ENCODE measurements at regions not wholly inside any gene's neighbourhood (a gene's known extent, or its start where the extent isn't known, plus 50 kb on each side); places are given as distances from the start of the nearest gene placed in this dataset.

DNA sequence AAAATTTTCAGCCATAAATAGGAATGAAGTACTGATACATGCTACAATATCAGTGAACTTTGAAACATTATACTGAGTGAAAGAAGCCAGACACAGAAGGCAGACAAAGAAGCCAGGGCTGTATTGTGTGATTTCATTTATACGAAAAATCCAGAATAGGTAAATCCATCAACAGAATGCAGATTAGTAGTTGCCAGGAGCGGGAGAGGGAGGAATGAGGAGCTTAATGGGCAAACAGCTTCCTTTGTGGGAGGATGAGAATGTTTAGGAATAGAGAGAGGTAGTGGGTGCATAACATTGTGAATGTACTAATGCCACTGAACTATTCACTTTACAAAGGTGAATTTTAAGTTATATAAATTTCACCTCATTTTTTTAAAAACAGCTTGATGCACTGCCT is 103.3 kb upstream of the SERTM1 start:
- Mint-ChIP-seq H3K9me3 (no peaks in the 10 kb centered on the region), H3K4me3 (no peak overlapping the region), H3K27ac (no peak overlapping the region), H3K27me3 (no peaks in the 10 kb centered on the region), H3K36me3 (no peaks in the 10 kb centered on the region), H3K4me1 (ENCODE audit: unreplicated experiment) (peaks cover 4% of the 10 kb centered on the region)
- DNase-seq (ENCODE audit: extremely low spot score, unreplicated experiment) = no peak
- TF ChIP-seq, protein P1, sequence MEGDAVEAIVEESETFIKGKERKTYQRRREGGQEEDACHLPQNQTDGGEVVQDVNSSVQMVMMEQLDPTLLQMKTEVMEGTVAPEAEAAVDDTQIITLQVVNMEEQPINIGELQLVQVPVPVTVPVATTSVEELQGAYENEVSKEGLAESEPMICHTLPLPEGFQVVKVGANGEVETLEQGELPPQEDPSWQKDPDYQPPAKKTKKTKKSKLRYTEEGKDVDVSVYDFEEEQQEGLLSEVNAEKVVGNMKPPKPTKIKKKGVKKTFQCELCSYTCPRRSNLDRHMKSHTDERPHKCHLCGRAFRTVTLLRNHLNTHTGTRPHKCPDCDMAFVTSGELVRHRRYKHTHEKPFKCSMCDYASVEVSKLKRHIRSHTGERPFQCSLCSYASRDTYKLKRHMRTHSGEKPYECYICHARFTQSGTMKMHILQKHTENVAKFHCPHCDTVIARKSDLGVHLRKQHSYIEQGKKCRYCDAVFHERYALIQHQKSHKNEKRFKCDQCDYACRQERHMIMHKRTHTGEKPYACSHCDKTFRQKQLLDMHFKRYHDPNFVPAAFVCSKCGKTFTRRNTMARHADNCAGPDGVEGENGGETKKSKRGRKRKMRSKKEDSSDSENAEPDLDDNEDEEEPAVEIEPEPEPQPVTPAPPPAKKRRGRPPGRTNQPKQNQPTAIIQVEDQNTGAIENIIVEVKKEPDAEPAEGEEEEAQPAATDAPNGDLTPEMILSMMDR (conservative IDR thresholded peaks at IDR 0.05) = no peak

DNA sequence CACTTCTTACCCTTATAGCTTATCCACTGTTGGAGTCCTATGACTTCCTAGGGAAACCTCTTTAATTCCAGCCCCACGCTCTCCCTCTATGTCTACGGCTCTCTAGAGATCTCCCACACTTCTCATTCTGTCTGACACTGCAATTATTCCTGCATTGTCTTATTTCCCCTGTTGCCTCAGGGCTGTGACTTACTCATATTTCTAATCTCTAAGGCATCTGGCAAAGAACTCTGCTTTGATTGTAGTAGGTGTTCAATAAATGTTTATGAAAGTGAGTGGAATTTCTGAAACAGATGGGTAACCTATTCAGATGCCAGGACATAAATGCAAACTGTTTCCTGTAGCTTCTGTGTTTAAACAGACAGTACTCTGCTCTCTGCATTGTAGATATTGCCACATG is 102.4 kb upstream of the SERTM1 start:
- Mint-ChIP-seq H3K9me3 (no peaks in the 10 kb centered on the region), H3K27me3 (no peaks in the 10 kb centered on the region), H3K36me3 (no peaks in the 10 kb centered on the region), H3K4me1 (ENCODE audit: unreplicated experiment) (peaks cover 4% of the 10 kb centered on the region), H3K4me3 (no peak overlapping the region), H3K27ac (no peak overlapping the region)
- DNase-seq (ENCODE audit: extremely low spot score, unreplicated experiment) = no peak
- TF ChIP-seq, protein P1 (conservative IDR thresholded peaks at IDR 0.05) = no peak

DNA sequence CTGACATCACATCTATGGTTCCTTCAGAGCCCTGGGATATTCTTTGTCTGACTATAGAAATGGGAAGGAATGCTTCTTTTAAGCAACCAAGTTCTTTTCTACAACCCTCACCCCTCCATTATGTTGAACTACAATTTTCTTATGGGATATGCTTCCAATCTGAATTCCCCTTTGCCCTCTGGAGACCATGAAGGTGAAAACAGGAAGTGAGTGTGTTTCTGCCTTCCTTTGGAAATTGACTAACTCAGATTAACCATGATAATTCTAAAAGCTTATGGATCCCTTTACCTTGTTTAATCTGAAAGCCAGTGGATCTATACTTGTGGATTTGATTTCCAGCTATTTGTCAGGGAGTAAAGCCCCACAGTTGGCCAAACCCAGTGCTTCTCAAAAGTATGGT is 90.8 kb upstream of the SERTM1 start:
- no peak for DNase-seq (ENCODE audit: extremely low spot score, unreplicated experiment)
- H3K36me3 Mint-ChIP-seq = no peaks in the 10 kb centered on the region
- peaks cover 3% of the 10 kb centered on the region for H3K9me3 Mint-ChIP-seq
- H3K27ac Mint-ChIP-seq = no peak overlapping the region
- no peaks in the 10 kb centered on the region for H3K4me1 Mint-ChIP-seq (ENCODE audit: unreplicated experiment)
- TF ChIP-seq, protein P1 (conservative IDR thresholded peaks at IDR 0.05) = no peak
- no peak overlapping the region for H3K4me3 Mint-ChIP-seq
- H3K27me3 Mint-ChIP-seq = peaks cover 8% of the 10 kb centered on the region

DNA sequence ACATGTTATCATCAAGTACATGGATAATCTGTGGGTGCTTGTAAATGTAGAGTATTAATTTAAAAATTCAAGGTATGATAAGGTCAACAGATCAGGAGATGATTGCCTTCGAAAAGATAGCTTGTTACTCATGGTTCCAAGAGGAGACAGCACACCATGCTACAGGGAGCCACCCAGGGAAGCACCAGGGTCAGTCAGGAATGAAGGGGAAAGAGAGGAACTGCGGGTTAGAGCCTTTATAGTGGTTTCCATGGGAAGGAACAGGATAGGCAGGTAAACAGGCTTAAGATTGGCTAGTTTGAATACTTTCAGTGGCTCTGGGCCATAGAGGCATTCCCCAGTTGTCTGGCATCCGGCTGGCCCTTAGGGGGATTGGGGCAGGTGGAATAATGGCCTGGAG is 74.2 kb upstream of the SERTM1 start:
- no peaks in the 10 kb centered on the region for H3K4me1 Mint-ChIP-seq (ENCODE audit: unreplicated experiment)
- no peak overlapping the region for H3K4me3 Mint-ChIP-seq
- TF ChIP-seq, protein P1 (conservative IDR thresholded peaks at IDR 0.05) = no peak
- H3K36me3 Mint-ChIP-seq = no peaks in the 10 kb centered on the region
- no peak for DNase-seq (ENCODE audit: extremely low spot score, unreplicated experiment)
- no peaks in the 10 kb centered on the region for H3K9me3 Mint-ChIP-seq
- no peaks in the 10 kb centered on the region for H3K27me3 Mint-ChIP-seq
- H3K27ac Mint-ChIP-seq = no peak overlapping the region

DNA sequence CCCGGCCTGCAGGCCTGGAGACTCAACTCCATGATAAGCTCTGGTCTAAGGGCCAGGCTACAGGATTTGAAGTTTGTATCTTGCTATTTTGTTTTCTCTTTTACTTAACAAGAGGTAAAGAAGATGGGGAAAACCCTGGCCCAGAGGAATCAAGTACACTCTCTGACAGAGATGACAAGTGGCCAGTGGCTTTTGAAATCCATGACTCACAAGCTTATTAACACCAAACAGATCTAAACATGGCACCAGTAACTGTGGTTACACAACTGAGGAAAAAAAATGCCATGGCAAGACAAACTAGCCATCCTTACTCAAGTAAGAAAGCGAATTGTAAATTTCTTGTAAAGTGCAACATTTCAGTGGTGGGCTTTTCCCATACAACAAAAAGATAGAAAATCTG is 72.6 kb upstream of the SERTM1 start:
- Mint-ChIP-seq H3K27ac (no peak overlapping the region), H3K27me3 (no peaks in the 10 kb centered on the region), H3K4me3 (no peak overlapping the region), H3K36me3 (no peaks in the 10 kb centered on the region), H3K9me3 (no peaks in the 10 kb centered on the region), H3K4me1 (ENCODE audit: unreplicated experiment) (no peaks in the 10 kb centered on the region)
- TF ChIP-seq, protein P1 (conservative IDR thresholded peaks at IDR 0.05) = no peak
- no peak for DNase-seq (ENCODE audit: extremely low spot score, unreplicated experiment)

DNA sequence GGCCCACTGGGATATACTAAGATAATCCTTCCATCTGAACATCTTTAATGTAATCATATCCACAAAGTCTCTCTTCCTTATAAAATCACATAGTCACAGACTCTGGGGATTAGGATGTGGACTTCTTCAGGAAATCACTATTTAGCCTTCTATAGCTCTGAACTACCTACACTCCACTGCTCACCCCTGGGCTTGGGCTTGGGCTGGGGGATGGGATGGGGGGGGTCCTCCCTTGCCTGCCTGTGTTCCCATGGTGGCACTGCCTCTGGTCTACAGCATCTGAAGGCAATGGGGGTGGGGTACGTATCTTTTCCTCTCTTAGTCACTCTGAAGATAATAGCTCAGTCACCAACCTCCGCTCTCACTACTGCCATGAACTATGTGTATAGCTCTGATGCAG is 67.8 kb upstream of the SERTM1 start:
- Mint-ChIP-seq H3K27me3 (peaks cover 3% of the 10 kb centered on the region), H3K9me3 (no peaks in the 10 kb centered on the region), H3K36me3 (no peaks in the 10 kb centered on the region), H3K4me1 (ENCODE audit: unreplicated experiment) (no peaks in the 10 kb centered on the region), H3K27ac (no peak overlapping the region), H3K4me3 (no peak overlapping the region)
- no peak for DNase-seq (ENCODE audit: extremely low spot score, unreplicated experiment)
- TF ChIP-seq, protein P1 (conservative IDR thresholded peaks at IDR 0.05) = no peak

Measured in type B pancreatic cell (in vitro differentiated cells).